Chondrocyte (in vitro differentiated cells): ENCODE measurements at regions not wholly inside any gene's neighbourhood (a gene's known extent, or its start where the extent isn't known, plus 50 kb on each side); places are given as distances from the start of the nearest gene placed in this dataset.
"Not testable (repeated sequence)": the region's sequence is repeated elsewhere in the genome, so short reads cannot be mapped to it uniquely, and the experiment has no call there.

ENCODE experiments used
- DNase-seq: peaks from one replicate; pipeline ENCODE4 v3.0.0; 2021; ENCODE audit warnings: mixed read lengths, low spot score
- H3K27ac Mint-ChIP-seq: one replicate; pipeline ENCODE4 v1.8.0; 2021; ENCODE audit warnings: mild to moderate bottlenecking, moderate library complexity, mixed read lengths; ENCODE audit not compliant: unreplicated experiment
- H3K27me3 Mint-ChIP-seq: 2 replicates; pipeline ENCODE4 v1.8.0; 2021; ENCODE audit warnings: low read depth, mixed read lengths
- H3K36me3 Mint-ChIP-seq: 2 replicates; pipeline ENCODE4 v1.8.0; 2021; ENCODE audit warnings: low read depth, mixed read lengths
- H3K4me1 Mint-ChIP-seq: 2 replicates; pipeline ENCODE4 v1.8.0; 2021; ENCODE audit warnings: low read depth, mild to moderate bottlenecking, mixed read lengths
- H3K4me3 Mint-ChIP-seq: one replicate; pipeline ENCODE4 v1.8.0; 2021; ENCODE audit warnings: mild to moderate bottlenecking, moderate library complexity, mixed read lengths; ENCODE audit not compliant: unreplicated experiment
- H3K9me3 Mint-ChIP-seq: 2 replicates; pipeline ENCODE4 v1.8.0; 2021; ENCODE audit warnings: low read depth, mixed read lengths
- TF ChIP-seq, protein P1 (sequence below): fragments of 200-600 bp; sonication (generic); IDR thresholded peaks from 2 replicates; pipeline ENCODE4 v1.5.0; 2021; ENCODE audit warnings: antibody characterized with exemption, mild to moderate bottlenecking, moderate library complexity

DNA sequence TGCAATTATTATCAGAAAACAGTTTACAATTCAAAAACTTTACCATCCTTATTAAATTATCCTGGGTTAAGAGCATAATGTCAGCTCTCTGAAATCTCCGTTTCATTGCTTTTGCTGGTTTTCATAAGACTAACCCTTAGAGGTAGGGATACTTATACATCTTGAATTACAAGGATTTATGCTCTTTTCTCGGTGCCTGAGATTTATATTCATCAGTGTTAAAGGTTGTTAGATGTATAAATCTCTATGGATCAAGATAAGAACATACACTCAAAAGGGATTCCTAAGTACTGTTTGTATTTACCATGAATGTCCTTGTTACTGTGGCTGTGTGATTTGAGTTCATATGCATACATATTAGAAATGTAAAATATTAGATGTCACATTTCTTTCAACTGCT lies 684.7 kb downstream of the EFNA5 start:
- H3K4me1 Mint-ChIP-seq, result no peaks in the 10 kb centered on the region
- no peaks in the 10 kb centered on the region for H3K9me3 Mint-ChIP-seq
- H3K36me3 Mint-ChIP-seq, result peaks cover 1% of the 10 kb centered on the region
- H3K4me3 Mint-ChIP-seq, result no peak overlapping the region
- TF ChIP-seq, protein P1, sequence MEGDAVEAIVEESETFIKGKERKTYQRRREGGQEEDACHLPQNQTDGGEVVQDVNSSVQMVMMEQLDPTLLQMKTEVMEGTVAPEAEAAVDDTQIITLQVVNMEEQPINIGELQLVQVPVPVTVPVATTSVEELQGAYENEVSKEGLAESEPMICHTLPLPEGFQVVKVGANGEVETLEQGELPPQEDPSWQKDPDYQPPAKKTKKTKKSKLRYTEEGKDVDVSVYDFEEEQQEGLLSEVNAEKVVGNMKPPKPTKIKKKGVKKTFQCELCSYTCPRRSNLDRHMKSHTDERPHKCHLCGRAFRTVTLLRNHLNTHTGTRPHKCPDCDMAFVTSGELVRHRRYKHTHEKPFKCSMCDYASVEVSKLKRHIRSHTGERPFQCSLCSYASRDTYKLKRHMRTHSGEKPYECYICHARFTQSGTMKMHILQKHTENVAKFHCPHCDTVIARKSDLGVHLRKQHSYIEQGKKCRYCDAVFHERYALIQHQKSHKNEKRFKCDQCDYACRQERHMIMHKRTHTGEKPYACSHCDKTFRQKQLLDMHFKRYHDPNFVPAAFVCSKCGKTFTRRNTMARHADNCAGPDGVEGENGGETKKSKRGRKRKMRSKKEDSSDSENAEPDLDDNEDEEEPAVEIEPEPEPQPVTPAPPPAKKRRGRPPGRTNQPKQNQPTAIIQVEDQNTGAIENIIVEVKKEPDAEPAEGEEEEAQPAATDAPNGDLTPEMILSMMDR, result no peak
- H3K27me3 Mint-ChIP-seq, result no peaks in the 10 kb centered on the region
- no peak for DNase-seq
- no peak overlapping the region for H3K27ac Mint-ChIP-seq

DNA sequence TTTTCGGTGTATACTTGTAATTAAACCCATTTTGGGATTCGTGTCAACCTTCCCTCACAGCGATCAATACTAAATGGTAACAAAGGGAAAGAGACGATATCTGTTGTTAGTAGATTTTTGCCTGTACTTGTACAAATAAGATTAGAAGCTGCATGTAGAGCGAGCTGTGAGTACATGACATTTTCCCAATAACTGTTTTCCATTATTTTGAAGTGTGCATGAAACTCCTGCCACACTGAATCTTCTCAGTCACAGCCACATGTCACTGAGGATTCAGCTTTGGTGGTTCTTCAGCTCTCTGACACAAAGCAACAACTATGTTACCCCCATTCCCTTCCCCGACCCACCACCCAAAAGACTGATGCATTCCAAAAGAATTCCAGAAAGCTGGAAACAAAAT lies 685.6 kb downstream of the EFNA5 start:
- TF ChIP-seq, protein P1, result no peak

DNA sequence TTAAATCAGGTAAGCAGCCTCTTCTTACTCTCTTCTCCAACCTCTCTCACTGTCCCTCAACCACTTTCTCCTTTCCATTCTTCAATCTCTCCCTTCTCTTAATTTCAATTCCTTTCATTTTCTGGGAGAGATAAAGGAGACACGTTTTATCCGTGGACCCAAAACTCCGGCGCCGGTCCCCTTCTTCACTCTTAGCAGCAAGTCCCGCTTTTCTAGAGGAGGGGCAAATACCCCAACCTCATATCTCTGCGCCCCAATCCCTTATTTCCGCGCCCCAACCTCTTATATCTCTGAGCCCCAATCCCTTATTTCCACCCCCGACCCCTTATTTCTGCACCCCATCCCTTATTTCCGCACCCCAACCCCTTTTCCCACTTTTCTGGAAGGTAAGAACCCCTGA lies 691.6 kb downstream of the EFNA5 start:
- not testable (repeated sequence) for H3K9me3 Mint-ChIP-seq, H3K36me3 Mint-ChIP-seq, DNase-seq, H3K4me1 Mint-ChIP-seq, H3K27ac Mint-ChIP-seq, H3K27me3 Mint-ChIP-seq, H3K4me3 Mint-ChIP-seq

More for the DNA sequence above, 685.6 kb downstream of the EFNA5 start:
- Mint-ChIP-seq H3K36me3 (peaks cover 2% of the 10 kb centered on the region), H3K9me3 (no peaks in the 10 kb centered on the region), H3K4me1 (no peaks in the 10 kb centered on the region), H3K27ac (no peak overlapping the region), H3K4me3 (no peak overlapping the region), H3K27me3 (no peaks in the 10 kb centered on the region)
- no peak for DNase-seq

DNA sequence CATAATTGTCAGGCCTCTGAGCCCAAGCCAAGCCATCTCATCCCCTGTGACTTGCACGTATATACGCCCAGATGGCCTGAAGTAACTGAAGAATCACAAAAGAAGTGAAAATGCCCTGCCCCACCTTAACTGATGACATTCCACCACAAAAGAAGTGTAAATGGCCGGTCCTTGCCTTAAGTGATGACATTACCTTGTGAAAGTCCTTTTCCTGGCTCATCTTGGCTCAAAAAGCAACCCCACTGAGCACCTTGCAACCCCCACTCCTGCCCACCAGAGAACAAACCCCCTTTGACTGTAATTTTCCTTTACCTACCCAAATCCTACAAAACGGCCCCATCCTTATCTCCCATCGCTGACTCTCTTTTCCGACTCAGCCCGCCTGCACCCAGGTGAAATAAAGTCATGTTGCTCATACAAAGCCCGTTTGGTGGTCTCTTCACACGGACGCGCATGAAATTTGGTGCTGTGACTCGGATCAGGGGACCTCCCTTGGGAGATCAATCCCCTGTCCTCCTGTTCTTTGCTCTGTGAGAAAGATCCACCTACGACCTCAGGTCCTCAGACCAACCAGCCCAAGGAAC lies 692.1 kb downstream of the EFNA5 start:
- H3K4me1 Mint-ChIP-seq, DNase-seq, H3K9me3 Mint-ChIP-seq, H3K4me3 Mint-ChIP-seq, H3K27ac Mint-ChIP-seq, H3K27me3 Mint-ChIP-seq, H3K36me3 Mint-ChIP-seq: not testable (repeated sequence)

DNA sequence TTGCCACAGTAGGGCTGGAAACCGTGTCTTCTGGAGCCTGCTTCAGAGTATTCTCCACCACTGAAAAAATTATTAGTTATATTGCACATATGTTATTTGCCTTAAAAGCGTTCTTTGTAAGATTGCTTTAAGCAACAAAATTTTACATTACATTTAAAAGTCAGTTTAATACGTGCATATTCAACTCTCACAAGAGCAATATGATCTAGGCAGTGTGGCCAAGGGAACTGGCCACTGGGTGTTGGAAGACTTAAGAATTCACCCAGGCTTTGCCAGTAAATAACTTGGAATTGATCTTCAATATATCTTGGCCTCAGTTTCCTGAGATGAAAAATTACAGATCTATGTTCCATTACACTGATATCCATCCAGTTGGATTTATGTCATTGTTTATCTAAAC lies 694.4 kb downstream of the EFNA5 start:
- Mint-ChIP-seq H3K4me3 (no peak overlapping the region), H3K27ac (no peak overlapping the region), H3K4me1 (no peaks in the 10 kb centered on the region), H3K9me3 (no peaks in the 10 kb centered on the region), H3K36me3 (peaks cover 2% of the 10 kb centered on the region), H3K27me3 (no peaks in the 10 kb centered on the region)
- TF ChIP-seq, protein P1, result no peak
- no peak for DNase-seq

DNA sequence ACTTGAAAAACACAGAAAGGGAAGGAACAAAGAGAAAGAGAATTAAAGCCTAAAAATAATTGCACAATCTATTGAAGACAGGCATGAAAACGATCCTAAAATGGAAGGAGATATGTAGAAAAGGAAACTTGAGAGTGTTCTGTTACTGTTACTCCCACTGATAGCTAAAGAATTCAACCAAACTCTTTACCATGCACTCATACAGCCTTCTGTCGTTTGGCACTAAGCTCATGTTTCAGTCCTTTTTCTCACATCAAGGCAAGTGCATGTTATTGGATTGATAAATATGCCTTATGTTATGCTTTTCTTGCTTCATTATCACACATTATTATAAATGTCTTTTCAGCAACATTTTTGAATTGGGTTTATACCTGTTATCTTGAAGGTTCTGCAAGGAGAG lies 696.5 kb downstream of the EFNA5 start:
- Mint-ChIP-seq H3K27me3 (no peaks in the 10 kb centered on the region), H3K4me1 (no peaks in the 10 kb centered on the region), H3K36me3 (no peaks in the 10 kb centered on the region), H3K9me3 (no peaks in the 10 kb centered on the region), H3K27ac (no peak overlapping the region), H3K4me3 (no peak overlapping the region)
- TF ChIP-seq, protein P1, result no peak
- no peak for DNase-seq
